Effector memory CD8-positive, alpha-beta T cell (primary cell): ENCODE measurements at regions not wholly inside any gene's neighbourhood (a gene's known extent, or its start where the extent isn't known, plus 50 kb on each side); places are given as distances from the start of the nearest gene placed in this dataset.

Experiments used
- ATAC-seq: fragments of 150-1000 bp; cut with Tn5 transposase; replicated peaks from 2 replicates; pipeline ENCODE4 v1.10.0; 2021; ENCODE audit warnings: mild to moderate bottlenecking, moderate library complexity
- DNase-seq, 3 experiments: peaks; one replicate each; pipeline ENCODE4 v3.0.0; 2021
- H3K27ac Mint-ChIP-seq, 2 donors: one replicate each; pipeline ENCODE4 v1.8.0; 2022; ENCODE audit warnings: mild to moderate bottlenecking in 2 of 2, mixed read lengths in 2 of 2, moderate library complexity in 2 of 2
- H3K27me3 Mint-ChIP-seq, 2 donors: one replicate each; pipeline ENCODE4 v1.8.0; 2022; ENCODE audit warnings: mixed read lengths in 2 of 2
- H3K36me3 Mint-ChIP-seq: one replicate; pipeline ENCODE4 v1.8.0; 2022; ENCODE audit warnings: mild to moderate bottlenecking, moderate library complexity, mixed read lengths; ENCODE audit not compliant: insufficient read depth
- H3K4me1 Mint-ChIP-seq, 2 donors: one replicate each; pipeline ENCODE4 v1.8.0; 2022; ENCODE audit warnings: low read depth in 2 of 2, mixed read lengths in 2 of 2
- H3K4me3 Mint-ChIP-seq, 2 donors: one replicate each; pipeline ENCODE4 v1.8.0; 2022; ENCODE audit warnings: mild to moderate bottlenecking in 2 of 2, mixed read lengths in 2 of 2, moderate library complexity in 2 of 2
- H3K9me3 Mint-ChIP-seq, 2 donors: one replicate each; pipeline ENCODE4 v1.8.0; 2022; ENCODE audit warnings: mixed read lengths in 2 of 2

GRCh38 chr1:219778793-219779369 is 149.5 kb downstream of the SLC30A10 start:
- no peaks in the 10 kb centered on the region for H3K4me1 Mint-ChIP-seq
- no peak overlapping the region for H3K27ac Mint-ChIP-seq
- H3K4me3 Mint-ChIP-seq, result no peak overlapping the region
- no peak for ATAC-seq
- no peaks in the 10 kb centered on the region for H3K36me3 Mint-ChIP-seq
- H3K9me3 Mint-ChIP-seq, result peaks cover 7 to 10% of the 10 kb centered on the region in 2 donors
- no peaks in the 10 kb centered on the region for H3K27me3 Mint-ChIP-seq
- no peak for DNase-seq

- no peak for DNase-seq
- Mint-ChIP-seq H3K4me1 (no peaks in the 10 kb centered on the region), H3K4me3 (no peak overlapping the region), H3K27me3 (no peaks in the 10 kb centered on the region), H3K9me3 (peaks cover 4 to 12% of the 10 kb centered on the region in 2 donors), H3K27ac (no peak overlapping the region), H3K36me3 (no peaks in the 10 kb centered on the region)
- ATAC-seq, result no peak
Measured at GRCh38 chr1:219778110-219778509, 150.2 kb downstream of the SLC30A10 start.

GRCh38 chr1:219774386-219774785 is 154.0 kb downstream of the SLC30A10 start:
- ATAC-seq (no peak), DNase-seq (no peak)
- H3K36me3 Mint-ChIP-seq, result no peaks in the 10 kb centered on the region
- H3K4me3 Mint-ChIP-seq, result no peak overlapping the region
- H3K9me3 Mint-ChIP-seq, result peaks cover 8 to 14% of the 10 kb centered on the region in 2 donors
- no peaks in the 10 kb centered on the region for H3K4me1 Mint-ChIP-seq
- no peak overlapping the region for H3K27ac Mint-ChIP-seq
- H3K27me3 Mint-ChIP-seq, result no peaks in the 10 kb centered on the region

- Mint-ChIP-seq H3K4me1 (no peaks in the 10 kb centered on the region), H3K27me3 (no peaks in the 10 kb centered on the region), H3K4me3 (no peak overlapping the region), H3K36me3 (no peaks in the 10 kb centered on the region), H3K9me3 (peaks cover 9 to 14% of the 10 kb centered on the region in 2 donors), H3K27ac (no peak overlapping the region)
- DNase-seq (no peak), ATAC-seq (no peak)
Measured at GRCh38 chr1:219773775-219774174, 154.6 kb downstream of the SLC30A10 start.

GRCh38 chr1:219773110-219773509 is 155.2 kb downstream of the SLC30A10 start:
- peaks cover 11 to 14% of the 10 kb centered on the region in 2 donors for H3K9me3 Mint-ChIP-seq
- no peak for DNase-seq
- H3K27me3 Mint-ChIP-seq, result no peaks in the 10 kb centered on the region
- ATAC-seq, result no peak
- no peak overlapping the region for H3K4me3 Mint-ChIP-seq
- no peak overlapping the region for H3K27ac Mint-ChIP-seq
- H3K36me3 Mint-ChIP-seq, result no peaks in the 10 kb centered on the region
- no peaks in the 10 kb centered on the region for H3K4me1 Mint-ChIP-seq

GRCh38 chr1:219772265-219773036 is 155.9 kb downstream of the SLC30A10 start:
- Mint-ChIP-seq H3K36me3 (no peaks in the 10 kb centered on the region), H3K4me1 (no peaks in the 10 kb centered on the region), H3K9me3 (peaks cover 11 to 14% of the 10 kb centered on the region in 2 donors), H3K27ac (no peak overlapping the region), H3K4me3 (no peak overlapping the region), H3K27me3 (no peaks in the 10 kb centered on the region)
- ATAC-seq, result no peak
- DNase-seq, result no peak

- Mint-ChIP-seq H3K27ac (no peak overlapping the region), H3K27me3 (no peaks in the 10 kb centered on the region), H3K4me1 (no peaks in the 10 kb centered on the region), H3K9me3 (peaks cover 11 to 14% of the 10 kb centered on the region in 2 donors), H3K36me3 (no peaks in the 10 kb centered on the region), H3K4me3 (no peak overlapping the region)
- ATAC-seq (no peak), DNase-seq (no peak)
Measured at GRCh38 chr1:219771080-219771479, 157.3 kb downstream of the SLC30A10 start.

GRCh38 chr1:219763321-219763720 is 150.4 kb upstream of the ZC3H11B start:
- H3K4me1 Mint-ChIP-seq, result no peaks in the 10 kb centered on the region
- H3K27me3 Mint-ChIP-seq, result no peaks in the 10 kb centered on the region
- H3K36me3 Mint-ChIP-seq, result no peaks in the 10 kb centered on the region
- DNase-seq (no peak), ATAC-seq (no peak)
- peaks cover 0 to 4% of the 10 kb centered on the region in 2 donors for H3K9me3 Mint-ChIP-seq
- H3K27ac Mint-ChIP-seq, result no peak overlapping the region
- H3K4me3 Mint-ChIP-seq, result no peak overlapping the region

- H3K4me3 Mint-ChIP-seq, result no peak overlapping the region
- no peaks in the 10 kb centered on the region for H3K4me1 Mint-ChIP-seq
- DNase-seq (no peak), ATAC-seq (no peak)
- H3K9me3 Mint-ChIP-seq, result peaks cover 0 to 4% of the 10 kb centered on the region in 2 donors
- H3K27me3 Mint-ChIP-seq, result no peaks in the 10 kb centered on the region
- H3K27ac Mint-ChIP-seq, result no peak overlapping the region
- no peaks in the 10 kb centered on the region for H3K36me3 Mint-ChIP-seq
Measured at GRCh38 chr1:219761208-219761860, 148.4 kb upstream of the ZC3H11B start.

GRCh38 chr1:219759095-219759494 is 146.2 kb upstream of the ZC3H11B start:
- no peak overlapping the region for H3K4me3 Mint-ChIP-seq
- H3K4me1 Mint-ChIP-seq, result no peaks in the 10 kb centered on the region
- ATAC-seq (no peak), DNase-seq (no peak)
- H3K27ac Mint-ChIP-seq, result no peak overlapping the region
- no peaks in the 10 kb centered on the region for H3K36me3 Mint-ChIP-seq
- H3K9me3 Mint-ChIP-seq, result peaks cover 0 to 4% of the 10 kb centered on the region in 2 donors
- no peaks in the 10 kb centered on the region for H3K27me3 Mint-ChIP-seq

GRCh38 chr1:219757890-219758289 is 145.0 kb upstream of the ZC3H11B start:
- DNase-seq, result no peak
- Mint-ChIP-seq H3K4me3 (no peak overlapping the region), H3K27me3 (no peaks in the 10 kb centered on the region)

GRCh38 chr1:219755234-219755633 is 142.3 kb upstream of the ZC3H11B start:
- Mint-ChIP-seq H3K9me3 (peaks cover 4 to 16% of the 10 kb centered on the region in 2 donors), H3K36me3 (no peaks in the 10 kb centered on the region), H3K27me3 (no peaks in the 10 kb centered on the region), H3K4me1 (no peaks in the 10 kb centered on the region), H3K4me3 (no peak overlapping the region), H3K27ac (no peak overlapping the region)
- ATAC-seq (no peak), DNase-seq (no peak)

More at GRCh38 chr1:219757890-219758289, 145.0 kb upstream of the ZC3H11B start:
- no peaks in the 10 kb centered on the region for H3K36me3 Mint-ChIP-seq
- no peak overlapping the region for H3K27ac Mint-ChIP-seq
- H3K9me3 Mint-ChIP-seq, result peaks cover 0 to 4% of the 10 kb centered on the region in 2 donors
- no peak for ATAC-seq
- H3K4me1 Mint-ChIP-seq, result no peaks in the 10 kb centered on the region

- ATAC-seq (no peak), DNase-seq (no peak)
- H3K27ac Mint-ChIP-seq, result no peak overlapping the region
- H3K9me3 Mint-ChIP-seq, result peaks cover 4 to 16% of the 10 kb centered on the region in 2 donors
- no peaks in the 10 kb centered on the region for H3K4me1 Mint-ChIP-seq
- no peaks in the 10 kb centered on the region for H3K27me3 Mint-ChIP-seq
- H3K36me3 Mint-ChIP-seq, result no peaks in the 10 kb centered on the region
- no peak overlapping the region for H3K4me3 Mint-ChIP-seq
Measured at GRCh38 chr1:219754767-219755166, 141.9 kb upstream of the ZC3H11B start.

GRCh38 chr1:219753914-219754313 is 141.0 kb upstream of the ZC3H11B start:
- no peaks in the 10 kb centered on the region for H3K27me3 Mint-ChIP-seq
- H3K9me3 Mint-ChIP-seq, result peaks cover 2 to 16% of the 10 kb centered on the region in 2 donors
- no peaks in the 10 kb centered on the region for H3K36me3 Mint-ChIP-seq
- no peak overlapping the region for H3K4me3 Mint-ChIP-seq
- DNase-seq, result no peak
- H3K4me1 Mint-ChIP-seq, result no peaks in the 10 kb centered on the region
- H3K27ac Mint-ChIP-seq, result no peak overlapping the region
- no peak for ATAC-seq
